CD4-positive, alpha-beta T cell treated with Interleukin-2 at 100 ng/mL for 4 hours (primary cell): ENCODE measurements at regions not wholly inside any gene's neighbourhood (a gene's known extent, or its start where the extent isn't known, plus 50 kb on each side); places are given as distances from the start of the nearest gene placed in this dataset.
"Not testable (repeated sequence)": the region's sequence is repeated elsewhere in the genome, so short reads cannot be mapped to it uniquely, and the experiment has no call there.

Source experiments
- DNase-seq: peaks from one replicate; pipeline ENCODE4 v3.0.0-alpha.2; 2020; ENCODE audit warnings: low spot score

- no peak for DNase-seq
These were observed 1235.5 kb upstream of the TENM3 start for GRCh38 chr4:181007751-181008150.

- DNase-seq: no peak
These were observed 1235.0 kb upstream of the TENM3 start for GRCh38 chr4:181008164-181008563.

DNA sequence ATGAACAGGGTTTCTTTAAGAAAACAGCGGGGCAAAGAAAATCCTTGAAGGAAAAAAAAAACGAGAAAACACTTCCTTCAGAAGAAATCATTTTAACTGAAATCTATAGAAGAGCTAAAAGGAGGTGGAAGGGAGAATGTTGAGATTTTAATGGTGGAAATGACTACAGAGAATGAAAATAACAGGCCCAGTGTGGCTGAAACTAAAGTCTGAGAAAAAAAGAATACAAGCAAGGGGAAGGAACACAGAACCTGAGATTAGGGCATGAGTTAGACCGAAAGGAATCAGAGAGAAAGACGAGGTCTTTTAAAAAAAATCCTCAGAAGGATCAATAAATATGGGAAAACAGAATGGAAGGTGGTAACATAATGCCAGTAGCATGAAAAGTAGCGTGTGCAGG, 1230.0 kb upstream of the TENM3 start:
- DNase-seq: no peak

GRCh38 chr4:181017038-181017437, 1226.2 kb upstream of the TENM3 start:
- no peak for DNase-seq

- DNase-seq: no peak
These were observed 1224.7 kb upstream of the TENM3 start for GRCh38 chr4:181018472-181018871.

GRCh38 chr4:181018913-181019312, 1224.3 kb upstream of the TENM3 start:
- no peak for DNase-seq

DNA sequence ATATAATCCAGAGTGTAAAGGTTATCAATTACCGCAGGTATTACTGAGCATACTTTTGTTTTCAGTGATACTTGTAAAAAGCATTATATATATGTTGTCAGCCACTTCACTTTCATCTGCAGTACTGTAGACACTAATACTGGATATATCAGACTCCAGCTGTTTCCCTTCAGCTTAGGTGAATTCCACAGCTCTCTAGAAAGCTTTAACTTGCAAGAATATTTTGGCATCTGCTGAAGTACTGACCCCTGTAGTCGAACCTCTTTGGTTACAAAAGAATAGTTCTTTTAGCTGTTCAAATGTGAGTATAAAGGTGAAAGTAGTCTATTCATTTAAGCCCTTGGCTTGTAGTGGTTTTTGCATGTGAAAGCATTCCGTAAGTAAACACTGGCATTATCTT, 1222.7 kb upstream of the TENM3 start:
- DNase-seq: no peak

DNA sequence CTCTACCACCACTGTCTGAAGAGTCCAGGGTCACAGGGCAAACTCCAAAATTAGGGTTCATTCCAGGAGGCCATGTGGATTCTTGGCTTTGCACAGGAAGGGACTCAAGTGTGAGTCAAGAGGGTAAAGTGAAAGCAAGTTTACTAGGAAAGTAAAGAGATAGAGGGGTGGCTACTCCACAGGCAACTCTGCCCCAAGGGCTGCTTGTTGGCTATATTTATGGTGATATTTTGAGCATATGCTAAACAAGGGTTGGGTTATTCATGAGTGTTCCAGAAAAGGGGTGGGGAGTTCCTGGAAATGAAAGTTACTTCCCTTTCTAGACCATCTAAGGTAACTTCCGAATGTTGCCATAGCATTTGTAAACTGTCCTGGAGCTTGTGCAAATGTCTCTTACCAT, 1222.0 kb upstream of the TENM3 start:
- DNase-seq: no peak

- DNase-seq: not testable (repeated sequence)
These were observed 1212.9 kb upstream of the TENM3 start for GRCh38 chr4:181030135-181030921.

DNA sequence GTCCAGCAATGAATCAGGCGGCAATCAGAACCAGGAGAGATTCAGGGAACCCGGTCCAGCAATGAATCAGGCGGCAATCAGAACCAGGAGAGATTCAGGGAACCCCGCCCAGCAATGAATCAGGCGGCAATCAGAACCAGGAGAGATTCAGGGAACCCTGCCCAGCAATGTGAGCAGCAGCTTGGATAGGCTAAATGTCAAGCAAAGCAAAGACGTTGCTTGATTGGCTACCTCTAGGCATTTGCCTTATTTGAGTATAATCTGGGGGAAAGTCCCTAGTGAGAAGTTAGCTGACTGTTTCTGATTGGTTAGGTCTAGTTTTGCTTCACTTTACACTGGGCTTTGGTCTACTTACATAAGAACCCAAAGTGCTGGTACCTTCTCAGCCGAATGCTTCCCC, 1212.2 kb upstream of the TENM3 start:
- no peak for DNase-seq

DNA sequence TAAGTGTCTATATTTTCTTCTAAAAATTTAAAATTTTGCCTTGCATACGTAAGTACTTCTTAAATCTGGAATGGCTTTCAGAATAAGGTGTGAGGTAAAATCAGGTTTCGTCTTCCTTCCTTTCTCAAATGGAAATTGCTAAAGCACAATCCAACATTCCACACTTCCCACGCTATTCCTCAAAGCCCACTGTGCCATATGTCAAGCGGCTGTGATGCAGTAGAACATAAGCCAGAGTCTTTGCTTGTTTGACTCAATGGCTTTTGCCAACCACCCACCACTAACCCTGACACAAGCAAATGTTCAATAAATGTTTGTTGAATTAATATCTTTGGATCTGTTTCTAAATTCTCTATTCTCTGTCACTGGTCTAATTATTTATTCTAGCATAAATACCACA, 1199.7 kb upstream of the TENM3 start:
- no peak for DNase-seq

DNA sequence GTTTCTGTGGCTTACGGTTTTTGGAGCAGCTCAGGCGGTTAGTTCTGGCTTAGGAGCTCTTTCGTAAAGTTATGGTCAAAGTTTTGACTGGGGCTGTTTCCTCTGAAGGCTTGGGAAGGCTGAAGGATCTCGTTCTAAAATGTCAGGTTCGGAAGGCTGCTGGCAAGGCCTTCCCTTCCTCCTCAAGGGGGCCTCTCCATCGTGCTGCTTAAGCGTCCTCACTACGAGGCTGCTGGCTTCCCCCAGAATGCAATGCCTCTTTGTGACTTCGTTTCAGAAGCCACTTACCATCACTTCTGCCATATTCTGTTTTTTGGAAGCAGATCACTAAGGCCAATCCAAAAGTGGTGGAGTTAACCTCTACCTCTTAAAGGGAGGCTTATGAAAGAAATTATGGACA, 1196.4 kb upstream of the TENM3 start:
- no peak for DNase-seq

- DNase-seq: no peak
These were observed 1191.3 kb upstream of the TENM3 start for GRCh38 chr4:181051931-181052330.

DNA sequence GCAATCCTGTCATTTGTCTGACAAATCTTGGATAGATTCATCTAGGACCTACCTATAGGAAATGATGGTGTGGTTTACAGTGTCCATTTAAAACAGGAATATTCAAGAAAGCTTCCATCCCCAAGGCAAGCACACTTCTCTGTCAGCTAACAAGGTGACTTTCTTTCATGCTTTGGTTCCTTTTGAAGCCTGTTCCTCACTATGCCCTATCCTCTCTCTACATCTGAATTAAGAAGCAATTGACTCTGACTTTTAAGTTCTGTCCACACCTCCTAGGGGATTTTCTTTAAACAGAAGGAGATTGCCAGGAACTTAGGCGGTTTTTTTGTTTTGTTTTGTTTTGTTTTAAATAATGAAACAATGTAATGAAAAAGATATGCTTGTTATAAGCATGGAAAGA, 1181.4 kb upstream of the TENM3 start:
- no peak for DNase-seq

DNA sequence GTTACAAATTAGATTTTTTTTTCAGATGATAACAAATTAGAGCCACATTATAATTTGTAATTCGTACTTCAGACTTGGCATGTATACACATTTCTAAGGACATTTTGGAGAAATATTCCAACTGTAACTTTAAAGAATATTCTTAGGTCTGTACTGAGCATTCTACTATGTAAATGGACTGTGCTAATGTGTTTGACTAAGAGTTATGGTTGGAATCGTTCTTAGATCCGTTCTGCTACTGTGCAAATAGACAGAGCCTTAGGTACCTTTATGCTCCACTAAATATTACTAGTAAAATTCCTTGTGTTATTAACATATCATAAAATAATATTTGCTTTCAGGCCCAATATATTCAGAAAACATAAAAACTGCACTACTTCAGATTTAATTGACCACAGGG, 1180.0 kb upstream of the TENM3 start:
- no peak for DNase-seq

GRCh38 chr4:181077341-181077740, 1165.9 kb upstream of the TENM3 start:
- no peak for DNase-seq

- no peak for DNase-seq
These were observed 1165.0 kb upstream of the TENM3 start for GRCh38 chr4:181078196-181078595.

DNA sequence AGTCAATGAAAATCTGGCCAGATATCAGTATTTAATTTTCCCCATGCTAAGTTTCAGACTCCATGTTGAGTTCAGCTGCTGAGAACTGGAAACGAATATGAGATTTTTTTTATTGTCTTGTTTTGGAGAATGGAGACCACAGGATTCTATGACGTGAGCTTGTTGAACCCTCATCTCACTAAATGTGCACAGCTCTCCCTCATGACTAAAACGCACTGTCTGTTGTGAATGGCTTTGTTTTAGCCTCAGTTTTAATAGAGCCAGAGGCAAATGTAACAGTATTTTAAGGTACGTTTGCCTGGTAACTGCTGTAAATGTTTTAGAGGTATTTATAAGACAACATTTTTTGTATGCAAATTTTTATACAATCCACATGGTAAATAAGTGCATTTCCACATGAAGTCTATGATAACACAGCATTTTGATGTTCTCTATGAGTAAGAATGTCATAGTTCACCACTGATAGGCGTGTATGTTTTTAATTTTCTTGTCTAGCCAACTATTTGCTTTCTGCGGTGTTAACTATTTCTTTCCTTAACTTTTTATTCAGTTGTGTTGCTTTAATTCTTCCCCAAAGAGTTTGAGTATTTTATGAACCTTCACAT, 1159.3 kb upstream of the TENM3 start:
- no peak for DNase-seq

DNA sequence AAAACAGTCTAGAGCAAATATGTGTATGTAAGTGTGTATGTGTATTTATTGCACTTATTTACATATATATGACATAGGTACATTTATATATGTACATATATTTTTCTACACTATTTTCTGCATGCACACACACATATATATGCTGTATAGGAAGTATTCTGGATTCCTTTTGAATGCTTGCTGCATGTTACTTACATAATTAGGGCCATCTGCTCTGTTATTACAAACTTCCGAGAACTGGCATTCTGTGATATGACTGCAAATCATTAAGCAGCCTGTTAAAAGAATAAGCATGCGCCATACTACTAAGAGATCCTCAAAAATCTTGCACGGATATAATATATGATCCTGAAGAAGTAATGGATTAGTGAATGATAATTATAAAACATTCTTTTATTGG, 1157.6 kb upstream of the TENM3 start:
- no peak for DNase-seq

DNA sequence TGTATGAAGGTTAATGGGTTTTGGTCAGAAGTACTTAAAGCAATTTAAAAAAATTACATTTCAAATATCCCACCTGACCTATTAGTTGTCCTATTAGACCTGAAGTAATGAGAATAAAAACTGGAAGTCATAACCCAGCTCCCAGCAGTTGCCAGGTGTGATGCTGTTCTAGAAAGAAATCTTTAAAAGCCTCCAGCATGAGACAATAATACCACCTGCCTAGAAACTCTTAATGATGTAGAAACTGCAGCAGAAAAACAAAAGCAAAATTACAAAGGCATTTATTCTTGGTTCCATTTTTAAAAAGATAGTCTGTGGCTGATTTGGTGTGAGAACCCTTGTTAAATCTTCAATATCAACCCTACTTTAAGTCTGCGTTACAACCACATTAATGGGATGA, 1137.7 kb upstream of the TENM3 start:
- DNase-seq: no peak

DNA sequence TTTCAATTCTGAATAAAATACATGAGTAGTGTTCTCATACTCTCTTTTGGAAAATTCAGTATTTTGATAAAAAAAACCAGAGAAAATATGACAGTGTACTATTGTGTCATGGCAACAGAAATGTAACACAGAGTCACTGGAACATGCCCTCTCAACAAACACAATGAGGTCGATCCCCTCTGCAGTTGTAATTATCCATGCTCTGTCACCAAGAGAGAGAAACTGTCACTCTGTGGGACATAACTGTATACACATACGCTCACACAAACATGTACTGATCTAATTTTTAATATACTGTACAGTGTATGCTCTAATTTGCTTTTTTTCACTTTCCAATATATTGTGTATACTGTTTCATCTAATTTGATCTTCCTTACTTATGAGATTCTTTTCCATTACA, 1136.8 kb upstream of the TENM3 start:
- DNase-seq: no peak

DNA sequence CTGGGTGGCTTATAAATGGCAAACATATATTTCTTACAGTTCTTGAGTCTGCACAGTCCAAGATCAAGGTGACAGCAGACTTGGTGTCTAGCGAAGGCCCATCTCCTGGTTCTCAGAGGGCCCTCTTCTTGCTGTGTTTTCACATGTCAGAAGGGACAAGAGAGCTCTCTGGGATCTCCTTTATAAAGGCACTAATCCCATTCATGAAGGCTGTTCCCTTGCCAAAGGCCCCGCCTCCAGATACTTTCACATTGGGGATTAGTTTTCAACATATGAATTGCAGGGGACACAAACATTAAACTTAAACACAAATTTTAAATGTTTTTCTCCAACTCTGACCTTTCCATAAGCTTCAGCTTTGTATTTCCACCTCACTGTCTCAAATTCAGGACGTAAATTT, 1135.0 kb upstream of the TENM3 start:
- no peak for DNase-seq

GRCh38 chr4:181119186-181119585, 1124.0 kb upstream of the TENM3 start:
- no peak for DNase-seq

GRCh38 chr4:181121733-181122132, 1121.5 kb upstream of the TENM3 start:
- no peak for DNase-seq
